DOHH2 (cell line): ENCODE measurements at regions not wholly inside any gene's neighbourhood (a gene's known extent, or its start where the extent isn't known, plus 50 kb on each side); places are given as distances from the start of the nearest gene placed in this dataset.
"Not testable (repeated sequence)": the region's sequence is repeated elsewhere in the genome, so short reads cannot be mapped to it uniquely, and the experiment has no call there.

Source experiments
- EZH2phosphoT487 ChIP-seq: fragments of 200-600 bp; sonication (generic); IDR thresholded peaks from 2 replicates; pipeline ENCODE4 v1.6.1; 2017; ENCODE audit warnings: borderline replicate concordance, mild to moderate bottlenecking, antibody characterized with exemption, low read length, moderate library complexity, mixed read lengths
- TF ChIP-seq, protein P1 (sequence below): fragments of 200-600 bp; sonication (generic); IDR thresholded peaks from one replicate; pipeline ENCODE4 v1.5.1; 2014; ENCODE audit warnings: antibody characterized with exemption, mild to moderate bottlenecking, low read depth, low read length; ENCODE audit not compliant: poor library complexity, severe bottlenecking

DNA sequence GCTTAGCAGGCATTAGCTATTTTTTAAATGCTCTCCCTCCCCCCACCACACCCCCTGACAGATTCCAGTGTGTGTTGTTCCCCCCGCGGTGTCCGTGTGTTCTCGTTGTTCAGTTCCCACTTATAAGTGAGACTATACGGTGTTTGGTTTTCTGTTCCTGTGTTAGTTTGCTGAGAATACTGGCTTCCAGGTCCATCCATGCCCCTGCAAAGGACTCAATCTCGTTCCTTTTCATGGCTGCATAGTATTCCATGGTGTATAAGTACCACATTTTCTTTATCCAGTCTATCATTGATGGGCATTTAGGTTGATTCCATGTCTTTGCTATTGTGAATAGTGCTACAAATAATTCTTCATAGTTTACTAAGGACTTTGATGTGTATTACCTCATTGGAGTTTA lies 97.3 kb upstream of the ZEB2 start:
- TF ChIP-seq, protein P1, sequence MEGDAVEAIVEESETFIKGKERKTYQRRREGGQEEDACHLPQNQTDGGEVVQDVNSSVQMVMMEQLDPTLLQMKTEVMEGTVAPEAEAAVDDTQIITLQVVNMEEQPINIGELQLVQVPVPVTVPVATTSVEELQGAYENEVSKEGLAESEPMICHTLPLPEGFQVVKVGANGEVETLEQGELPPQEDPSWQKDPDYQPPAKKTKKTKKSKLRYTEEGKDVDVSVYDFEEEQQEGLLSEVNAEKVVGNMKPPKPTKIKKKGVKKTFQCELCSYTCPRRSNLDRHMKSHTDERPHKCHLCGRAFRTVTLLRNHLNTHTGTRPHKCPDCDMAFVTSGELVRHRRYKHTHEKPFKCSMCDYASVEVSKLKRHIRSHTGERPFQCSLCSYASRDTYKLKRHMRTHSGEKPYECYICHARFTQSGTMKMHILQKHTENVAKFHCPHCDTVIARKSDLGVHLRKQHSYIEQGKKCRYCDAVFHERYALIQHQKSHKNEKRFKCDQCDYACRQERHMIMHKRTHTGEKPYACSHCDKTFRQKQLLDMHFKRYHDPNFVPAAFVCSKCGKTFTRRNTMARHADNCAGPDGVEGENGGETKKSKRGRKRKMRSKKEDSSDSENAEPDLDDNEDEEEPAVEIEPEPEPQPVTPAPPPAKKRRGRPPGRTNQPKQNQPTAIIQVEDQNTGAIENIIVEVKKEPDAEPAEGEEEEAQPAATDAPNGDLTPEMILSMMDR, result not testable (repeated sequence)
- TF ChIP-seq EZH2phosphoT487, result not testable (repeated sequence)
